ENCODE measurements at regions not wholly inside any gene's neighbourhood (a gene's known extent, or its start where the extent isn't known, plus 50 kb on each side); places are given as distances from the start of the nearest gene placed in this dataset.
"Not testable (repeated sequence)": the region's sequence is repeated elsewhere in the genome, so short reads cannot be mapped to it uniquely, and the experiment has no call there.

- TF ChIP-seq, protein P1, sequence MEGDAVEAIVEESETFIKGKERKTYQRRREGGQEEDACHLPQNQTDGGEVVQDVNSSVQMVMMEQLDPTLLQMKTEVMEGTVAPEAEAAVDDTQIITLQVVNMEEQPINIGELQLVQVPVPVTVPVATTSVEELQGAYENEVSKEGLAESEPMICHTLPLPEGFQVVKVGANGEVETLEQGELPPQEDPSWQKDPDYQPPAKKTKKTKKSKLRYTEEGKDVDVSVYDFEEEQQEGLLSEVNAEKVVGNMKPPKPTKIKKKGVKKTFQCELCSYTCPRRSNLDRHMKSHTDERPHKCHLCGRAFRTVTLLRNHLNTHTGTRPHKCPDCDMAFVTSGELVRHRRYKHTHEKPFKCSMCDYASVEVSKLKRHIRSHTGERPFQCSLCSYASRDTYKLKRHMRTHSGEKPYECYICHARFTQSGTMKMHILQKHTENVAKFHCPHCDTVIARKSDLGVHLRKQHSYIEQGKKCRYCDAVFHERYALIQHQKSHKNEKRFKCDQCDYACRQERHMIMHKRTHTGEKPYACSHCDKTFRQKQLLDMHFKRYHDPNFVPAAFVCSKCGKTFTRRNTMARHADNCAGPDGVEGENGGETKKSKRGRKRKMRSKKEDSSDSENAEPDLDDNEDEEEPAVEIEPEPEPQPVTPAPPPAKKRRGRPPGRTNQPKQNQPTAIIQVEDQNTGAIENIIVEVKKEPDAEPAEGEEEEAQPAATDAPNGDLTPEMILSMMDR (IDR thresholded peaks at IDR 0.05) = not testable (repeated sequence)
- not testable (repeated sequence) for TF ChIP-seq POLR2A (IDR thresholded peaks at IDR 0.05)
Measured at GRCh38 chr20:30376430-30376766, 881.1 kb upstream of the DEFB115 start.
